A673 (cell line): ENCODE measurements at regions not wholly inside any gene's neighbourhood (a gene's known extent, or its start where the extent isn't known, plus 50 kb on each side); places are given as distances from the start of the nearest gene placed in this dataset.
"Not testable (repeated sequence)": the region's sequence is repeated elsewhere in the genome, so short reads cannot be mapped to it uniquely, and the experiment has no call there.

Experiments
- BruUV-seq: library from RNA; stranded (reverse); fragments of 400-500 nt; replicated peaks from 2 replicates; lab custom pipeline; 2021; lab: Mats Ljungman, UMichigan
- CTCF ChIA-PET: fragments of 300-600 bp; sonication (Branson Sonifier 250); formaldehyde crosslinking; loops from one replicate; lab custom pipeline; 2022; ENCODE audit warnings: antibody characterized with exemption; lab: Charles Lee
- POLR2A ChIA-PET: fragments of 300-600 bp; sonication (Branson Sonifier 250); formaldehyde crosslinking; loops from one replicate; lab custom pipeline; 2022; ENCODE audit warnings: antibody characterized with exemption; ENCODE audit not compliant: low non-redundant PET; lab: Charles Lee
- DNase-seq: peaks from one replicate; pipeline ENCODE4 v3.0.0-alpha.2; 2015; ENCODE audit warnings: low spot score
- H3K27ac ChIP-seq: fragments of 200-600 bp; sonication (generic); 2 replicates; pipeline ENCODE4 v1.5.1; 2016; ENCODE audit warnings: mixed run types, low read depth, mild to moderate bottlenecking, mixed read lengths, antibody characterized with exemption, low read length; ENCODE audit not compliant: poor library complexity, severe bottlenecking
- H3K27me3 ChIP-seq: fragments of 200-600 bp; sonication (generic); replicated peaks from 2 replicates; pipeline ENCODE4 v1.6.1; 2017; ENCODE audit warnings: mixed run types, low read depth, mild to moderate bottlenecking, mixed read lengths, antibody characterized with exemption, low read length; ENCODE audit not compliant: insufficient read depth, poor library complexity
- H3K36me3 ChIP-seq: fragments of 200-600 bp; sonication (generic); 2 replicates; pipeline ENCODE4 v1.6.1; 2016; ENCODE audit warnings: mixed run types, mild to moderate bottlenecking, mixed read lengths, antibody characterized with exemption, low read length; ENCODE audit not compliant: insufficient read depth, poor library complexity, severe bottlenecking
- H3K4me1 ChIP-seq: fragments of 200-600 bp; sonication (generic); 2 replicates; pipeline ENCODE4 v1.6.1; 2017; ENCODE audit warnings: mixed run types, mild to moderate bottlenecking, mixed read lengths, antibody characterized with exemption, low read length; ENCODE audit not compliant: insufficient read depth, poor library complexity, severe bottlenecking
- H3K4me3 ChIP-seq: fragments of 200-600 bp; sonication (generic); 2 replicates; pipeline ENCODE4 v1.5.1; 2016; ENCODE audit warnings: low read depth, mixed run types, mild to moderate bottlenecking, mixed read lengths, low read length; ENCODE audit not compliant: poor library complexity, severe bottlenecking
- H3K9me3 ChIP-seq: fragments of 200-600 bp; sonication (generic); 2 replicates; pipeline ENCODE4 v1.6.1; 2016; ENCODE audit warnings: mixed run types, low read depth, mild to moderate bottlenecking, mixed read lengths, antibody characterized with exemption, low read length; ENCODE audit not compliant: poor library complexity, severe bottlenecking
- CTCF ChIP-seq: fragments of 300-800, 200-600 bp; sonication (generic); conservative IDR thresholded peaks from 2 replicates; pipeline ENCODE4 v1.5.1; 2017; ENCODE audit warnings: low read depth, mild to moderate bottlenecking, antibody characterized with exemption, low read length, moderate library complexity, mixed read lengths
- EZH2 ChIP-seq: fragments of 200-600 bp; sonication (generic); IDR thresholded peaks from 2 replicates; pipeline ENCODE4 v1.6.1; 2017; ENCODE audit warnings: borderline replicate concordance, low read depth, mild to moderate bottlenecking, mixed read lengths, antibody characterized with exemption, low read length; ENCODE audit not compliant: poor library complexity, severe bottlenecking
- intact Hi-C: fragments of 100-400 bp; cut with micrococcal nuclease; formaldehyde crosslinking; loops from one replicate; pipeline ENCODE4 v1.10.0; 2022; ENCODE audit not compliant: unreplicated experiment

- H3K4me1 ChIP-seq: peaks cover 3% of the 10 kb centered on the region
- H3K9me3 ChIP-seq: peaks cover 5% of the 10 kb centered on the region
- no peak for DNase-seq
- H3K27ac ChIP-seq: no peak overlapping the region
- CTCF ChIA-PET: no interaction called here
- TF ChIP-seq CTCF (no peak), EZH2 (no peak)
- BruUV-seq: no TSS peak
- intact Hi-C loops: no loop called here
- H3K36me3 ChIP-seq: no peaks in the 10 kb centered on the region
- H3K4me3 ChIP-seq: no peak overlapping the region
- POLR2A ChIA-PET: no interaction called here
- no peaks in the 10 kb centered on the region for H3K27me3 ChIP-seq
Measured at GRCh38 chr6:27016689-27017088, 230.8 kb upstream of the PRSS16 start.

- BruUV-seq, H3K4me3 ChIP-seq, H3K36me3 ChIP-seq, CTCF ChIA-PET, H3K27ac ChIP-seq, intact Hi-C loops, H3K4me1 ChIP-seq, DNase-seq, H3K27me3 ChIP-seq, H3K9me3 ChIP-seq, POLR2A ChIA-PET: not testable (repeated sequence)
Measured at GRCh38 chr6:27018401-27018800, 229.1 kb upstream of the PRSS16 start.

DNA sequence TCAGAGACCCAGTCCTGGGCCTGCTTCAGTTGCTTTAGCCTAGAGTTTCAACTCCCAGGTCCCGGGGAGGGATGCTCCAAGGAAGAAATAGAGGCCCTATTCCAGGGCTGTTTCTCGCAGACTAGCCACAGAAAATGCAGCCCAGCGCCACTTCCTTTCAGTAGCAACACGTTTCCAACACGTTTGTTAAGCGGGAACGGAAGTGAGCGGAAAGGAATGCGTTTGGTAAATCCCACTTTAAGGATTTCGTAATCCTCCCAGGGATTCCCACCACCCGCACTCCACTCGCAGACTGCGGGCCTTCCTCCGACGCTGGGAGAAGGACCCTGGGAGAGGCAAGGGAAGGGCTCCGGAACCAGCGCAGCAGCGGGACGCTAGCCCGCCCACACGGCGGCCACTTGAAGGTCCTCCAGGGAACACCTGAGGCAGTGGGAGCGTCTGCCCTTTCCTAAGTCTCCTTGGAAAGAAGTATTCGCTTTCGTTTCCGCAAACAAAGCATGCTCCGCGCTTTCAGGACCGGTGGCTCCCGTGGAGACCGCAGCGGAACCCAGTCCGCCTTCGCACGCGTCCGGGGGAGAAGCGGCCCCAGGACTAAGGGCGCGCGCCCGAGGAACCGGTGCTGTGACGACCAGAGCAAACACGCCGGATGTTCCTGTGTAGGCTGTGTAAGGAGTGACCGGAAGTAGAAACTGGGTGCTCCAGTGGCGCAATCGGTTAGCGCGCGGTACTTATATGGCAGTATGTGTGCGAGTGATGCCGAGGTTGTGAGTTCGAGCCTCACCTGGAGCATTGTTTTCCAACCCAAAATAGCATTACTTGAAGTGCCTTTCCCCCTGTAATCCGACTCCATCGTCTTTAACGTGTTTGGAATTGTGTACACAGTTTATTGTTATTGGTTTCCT, 227.6 kb upstream of the PRSS16 start:
- H3K36me3 ChIP-seq: no peaks in the 10 kb centered on the region
- H3K9me3 ChIP-seq: peaks cover 5% of the 10 kb centered on the region
- peaks cover 3% of the 10 kb centered on the region for H3K4me1 ChIP-seq
- DNase-seq: peak; percentile 78
- H3K27ac ChIP-seq: peak overlapping the region; percentile 60
- ChIA-PET POLR2A (no interaction called here), CTCF (no interaction called here)
- peak overlapping the region; percentile 53 for H3K4me3 ChIP-seq
- TF ChIP-seq EZH2 (no peak), CTCF (no peak)
- intact Hi-C loops: no loop called here
- TSS peak; percentile 53 for BruUV-seq
- H3K27me3 ChIP-seq: no peaks in the 10 kb centered on the region

- DNase-seq: no peak
Measured at GRCh38 chr6:27020553-27020880, 227.0 kb upstream of the PRSS16 start.

More at GRCh38 chr6:27020553-27020880, 227.0 kb upstream of the PRSS16 start:
- Histone ChIP-seq H3K36me3 (no peaks in the 10 kb centered on the region), H3K4me1 (peaks cover 3% of the 10 kb centered on the region), H3K27me3 (no peaks in the 10 kb centered on the region), H3K4me3 (peak overlapping the region; percentile 53), H3K27ac (no peak overlapping the region), H3K9me3 (peaks cover 5% of the 10 kb centered on the region)
- no TSS peak for BruUV-seq
- intact Hi-C loops: no loop called here
- ChIA-PET CTCF (no interaction called here), POLR2A (no interaction called here)
- no peak for TF ChIP-seq CTCF
